HG03565 (cell line): ENCODE measurements at regions not wholly inside any gene's neighbourhood (a gene's known extent, or its start where the extent isn't known, plus 50 kb on each side); places are given as distances from the start of the nearest gene placed in this dataset.
"Not testable (repeated sequence)": the region's sequence is repeated elsewhere in the genome, so short reads cannot be mapped to it uniquely, and the experiment has no call there.

Experiments
- ATAC-seq: cut with Tn5 transposase; IDR thresholded peaks from one replicate; pipeline ENCODE4 v1.9.1; 2021; ENCODE audit warnings: mild to moderate bottlenecking, moderate library complexity; ENCODE audit not compliant: unreplicated experiment

DNA sequence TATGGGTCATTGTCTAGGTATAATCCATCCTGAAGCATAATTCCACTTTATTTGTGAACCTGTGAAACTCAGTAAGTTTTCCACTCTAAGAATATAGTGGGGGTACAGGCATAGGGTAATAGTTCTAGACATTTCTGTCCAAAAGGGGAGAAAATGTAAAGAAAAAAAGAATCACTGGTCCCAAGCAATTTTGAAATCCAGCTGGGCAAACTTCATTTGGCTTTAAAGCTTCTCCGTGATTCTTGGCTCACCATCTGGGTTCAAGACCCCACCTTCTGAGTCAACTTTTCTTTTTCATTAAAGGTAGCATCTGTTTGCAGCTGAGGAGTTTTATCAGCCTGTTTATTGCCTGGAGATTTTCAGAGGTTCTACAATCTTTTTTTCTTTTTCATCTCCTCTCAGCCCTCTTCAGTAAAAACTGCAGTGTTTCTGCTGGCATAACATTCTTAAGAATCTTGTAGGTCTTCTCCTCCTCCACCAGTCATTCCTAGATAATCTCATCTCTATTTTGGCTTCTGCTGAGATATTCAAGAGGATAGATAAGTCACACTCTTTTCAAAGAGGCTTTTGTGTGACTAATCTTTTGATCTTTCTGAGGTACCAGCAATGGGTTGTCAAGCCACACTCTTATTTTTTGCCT, 126.1 kb upstream of the PITX1 start:
- ATAC-seq, result no peak

DNA sequence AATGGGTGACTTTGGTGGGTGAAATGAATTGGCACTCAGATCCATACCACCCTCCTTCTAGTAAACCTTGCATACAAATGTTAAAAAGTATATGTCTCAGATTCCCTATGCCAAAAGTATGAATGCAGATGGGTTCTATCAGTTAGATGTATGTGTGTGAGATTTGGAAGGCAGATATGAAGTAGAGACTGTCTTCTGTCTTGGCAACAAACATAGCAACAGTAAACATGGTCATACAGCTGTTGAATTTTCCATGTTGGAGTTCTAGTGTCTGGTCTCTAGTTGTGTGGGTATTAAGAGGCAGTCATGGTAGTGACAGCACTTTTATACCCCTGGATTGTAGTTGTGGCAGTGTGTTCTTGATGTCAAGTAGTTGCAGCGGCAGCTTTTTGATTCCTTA, 125.6 kb upstream of the PITX1 start:
- ATAC-seq, result no peak

DNA sequence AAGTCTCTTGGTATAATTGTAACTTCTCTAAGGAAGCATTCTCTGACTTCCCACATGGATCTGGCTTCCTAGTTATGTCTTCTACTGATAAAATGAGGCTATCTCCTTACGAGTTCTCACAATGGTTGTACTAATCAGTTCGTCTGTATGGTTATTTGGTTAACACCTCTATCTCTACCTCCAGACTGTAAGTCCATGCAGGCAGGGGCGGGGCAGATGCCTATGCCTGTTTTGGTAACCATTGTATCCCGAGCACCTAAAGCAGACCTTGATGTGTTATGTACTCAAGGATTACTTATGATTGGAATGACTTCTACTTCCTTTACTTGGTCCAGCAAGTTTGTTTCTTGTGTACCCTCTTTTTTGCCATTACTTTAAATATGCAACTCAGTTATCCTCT, 125.0 kb upstream of the PITX1 start:
- ATAC-seq, result no peak

DNA sequence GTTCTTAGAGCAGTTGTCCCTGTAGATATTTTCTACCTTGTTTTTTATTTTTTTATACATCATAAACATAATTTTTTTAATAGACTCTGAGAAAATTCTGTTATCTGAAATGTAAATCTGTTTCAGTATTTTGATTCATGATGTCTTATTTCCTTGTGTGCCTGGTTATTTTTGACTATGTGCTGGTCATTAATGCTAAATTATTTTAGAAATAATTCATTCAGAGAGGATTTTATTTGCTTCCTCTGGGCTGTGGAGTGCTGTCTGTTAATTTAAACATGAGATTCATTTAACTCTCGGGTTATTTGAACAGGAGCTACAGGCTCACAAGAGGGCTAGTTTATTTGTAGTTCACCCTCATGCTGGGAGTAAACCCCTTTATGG, 124.3 kb upstream of the PITX1 start:
- ATAC-seq, result no peak

DNA sequence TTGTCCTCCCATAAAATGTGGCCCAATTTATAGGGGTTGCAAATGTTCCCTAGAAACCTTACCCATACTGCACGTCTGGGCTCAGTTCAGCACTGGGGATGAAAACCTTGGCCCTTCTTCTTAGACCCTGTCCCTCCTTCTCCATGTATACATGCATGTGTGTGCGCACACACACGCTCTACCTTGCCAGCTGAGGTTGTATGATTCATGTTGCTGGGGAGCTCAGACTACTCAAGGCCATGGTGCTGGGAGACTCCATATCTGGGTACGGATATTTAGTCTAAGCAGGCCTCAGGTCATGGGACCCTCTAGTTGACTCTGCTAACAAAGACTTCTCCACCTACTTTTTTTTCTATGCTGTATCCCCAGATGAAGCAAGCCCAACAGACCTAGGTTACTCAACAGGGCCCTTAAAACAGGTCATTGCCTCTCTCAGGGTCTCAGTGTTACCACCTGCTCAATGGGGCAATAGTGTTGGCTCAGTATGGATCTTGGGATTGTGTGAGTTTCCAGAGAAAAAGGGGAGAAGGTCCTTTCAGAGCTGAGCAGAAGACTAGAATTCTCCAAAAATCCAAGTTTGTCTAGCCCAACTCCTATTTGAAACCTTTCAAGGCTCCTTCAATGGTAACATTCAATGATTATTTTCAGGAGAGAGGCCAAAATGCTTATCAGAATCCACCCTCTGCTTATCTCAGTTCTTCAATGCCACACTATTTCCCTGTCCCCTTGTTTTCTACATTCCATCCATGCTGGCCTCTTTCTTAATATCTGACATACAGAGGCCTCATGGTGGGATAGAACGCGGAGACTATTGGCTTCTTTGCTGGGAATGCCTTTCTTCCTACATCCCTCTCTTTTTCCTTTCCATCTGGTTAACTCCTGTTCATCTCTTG, 123.6 kb upstream of the PITX1 start:
- ATAC-seq, result no peak

DNA sequence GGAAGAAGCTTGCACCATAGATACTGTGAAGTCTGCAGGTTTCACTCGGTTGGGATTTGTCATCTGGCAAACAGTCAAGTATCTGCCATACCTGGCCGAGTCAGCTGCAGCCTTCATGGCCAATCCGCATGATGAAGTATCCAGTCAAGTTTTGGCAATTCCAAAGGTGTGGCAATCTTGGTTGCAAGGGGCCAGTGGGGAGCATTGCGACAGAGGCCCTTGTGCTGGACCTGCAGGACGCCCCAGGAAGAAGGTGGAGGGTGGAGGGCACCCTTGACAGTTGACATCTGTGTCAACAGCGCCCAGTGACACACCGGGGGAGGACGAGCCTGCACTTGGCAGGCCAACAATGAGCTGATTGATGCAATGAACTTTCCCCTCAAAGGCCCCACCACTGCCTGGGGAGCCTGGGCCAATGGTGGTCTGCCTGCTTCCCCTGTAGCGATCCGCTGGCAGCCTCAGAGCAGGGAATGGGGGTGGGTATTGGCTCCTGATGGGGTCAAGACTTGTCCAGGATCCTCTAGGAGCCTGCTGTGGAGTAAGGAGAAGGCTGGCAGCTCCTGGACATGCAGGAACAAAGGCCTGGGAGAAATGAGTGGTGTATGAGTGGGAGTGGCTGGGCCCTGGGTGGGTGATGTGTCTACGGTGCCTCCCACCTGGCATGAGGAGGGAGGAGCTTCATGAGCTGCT, 122.8 kb upstream of the PITX1 start:
- ATAC-seq, result no peak

DNA sequence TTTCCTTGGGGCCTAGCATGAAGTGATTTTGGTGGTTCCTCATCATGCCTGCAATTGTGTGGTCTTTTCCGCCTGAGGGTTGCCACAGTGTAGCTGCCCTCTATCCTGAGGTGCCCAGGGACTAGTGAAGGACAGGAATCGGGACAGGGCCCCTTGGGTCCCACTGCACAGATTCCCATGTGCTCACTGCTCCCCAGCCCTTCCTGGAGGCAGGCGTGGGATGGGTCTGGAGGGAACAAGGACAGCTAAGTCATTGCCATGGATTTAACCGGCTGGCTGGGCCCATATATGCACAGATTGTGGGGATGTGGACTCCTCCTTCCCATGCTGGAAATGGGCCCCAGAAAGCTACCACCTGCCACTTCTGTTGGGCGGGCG, 122.3 kb upstream of the PITX1 start:
- ATAC-seq, result no peak

DNA sequence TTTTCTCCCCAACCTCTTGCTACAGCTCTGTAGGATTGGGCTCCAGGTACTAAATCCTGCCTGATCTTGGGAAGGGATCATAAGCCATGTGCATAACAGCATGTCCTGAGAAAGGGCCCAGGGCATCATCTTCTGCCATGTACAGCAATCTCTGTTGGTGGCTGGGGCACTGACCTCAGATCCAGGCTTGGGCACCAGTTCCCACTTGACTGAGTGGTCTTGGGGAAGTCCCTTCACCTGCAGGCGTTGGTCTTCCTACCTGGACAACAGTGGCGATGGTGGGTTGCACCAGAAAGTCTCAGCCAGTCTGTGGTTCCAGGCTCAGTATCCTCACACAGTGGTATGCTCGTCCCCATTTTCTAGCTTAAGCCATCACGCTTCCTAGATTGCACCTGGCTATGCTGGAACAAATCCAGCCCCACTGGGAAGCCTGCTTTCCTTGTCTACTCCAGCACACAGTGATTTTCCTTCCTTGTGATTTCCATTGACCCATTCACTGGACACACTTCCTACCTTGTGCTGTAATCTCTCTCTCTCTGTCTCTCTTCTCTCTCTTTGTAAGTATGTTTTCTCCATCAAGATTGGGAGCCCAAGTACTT, 121.7 kb upstream of the PITX1 start:
- no peak for ATAC-seq

DNA sequence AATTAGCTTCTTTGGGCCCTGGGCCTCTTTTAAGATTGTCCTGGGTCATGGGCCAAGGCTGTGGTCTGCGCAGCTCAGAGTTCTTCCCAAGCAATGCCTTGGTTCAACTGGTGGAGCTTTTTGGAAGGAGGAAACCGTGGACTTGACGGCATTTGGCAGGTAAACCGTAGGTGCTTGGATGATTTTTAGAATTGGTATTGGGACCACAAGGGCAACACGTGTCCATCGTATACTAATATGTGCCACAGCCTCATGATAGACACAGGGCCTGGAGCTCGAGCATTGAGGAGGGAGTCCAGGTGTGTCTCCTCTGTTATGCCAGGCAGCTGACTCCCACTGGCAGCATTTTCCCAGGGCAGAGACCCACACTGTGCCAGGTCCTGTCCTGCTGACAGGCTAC, 120.9 kb upstream of the PITX1 start:
- ATAC-seq, result no peak

DNA sequence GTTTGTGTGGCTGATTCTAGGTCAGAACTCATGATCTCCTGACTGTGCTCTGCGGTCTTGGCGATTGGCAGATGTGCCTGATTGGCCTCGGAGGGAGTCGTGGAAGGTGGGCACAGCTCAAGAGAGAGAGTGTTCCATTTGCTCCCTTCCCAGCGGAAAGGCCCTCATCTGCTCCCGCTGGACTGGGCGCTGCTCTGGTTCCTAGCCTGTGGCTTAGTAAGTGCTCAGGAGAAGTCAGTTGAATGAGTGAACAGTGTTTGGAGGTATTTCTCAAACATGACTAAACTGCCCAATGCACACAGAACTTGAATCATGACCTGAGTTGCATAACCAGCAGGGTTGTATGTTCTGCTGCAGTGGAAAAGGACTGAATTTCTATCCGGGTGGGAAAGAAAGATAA, 120.2 kb upstream of the PITX1 start:
- ATAC-seq, result no peak

DNA sequence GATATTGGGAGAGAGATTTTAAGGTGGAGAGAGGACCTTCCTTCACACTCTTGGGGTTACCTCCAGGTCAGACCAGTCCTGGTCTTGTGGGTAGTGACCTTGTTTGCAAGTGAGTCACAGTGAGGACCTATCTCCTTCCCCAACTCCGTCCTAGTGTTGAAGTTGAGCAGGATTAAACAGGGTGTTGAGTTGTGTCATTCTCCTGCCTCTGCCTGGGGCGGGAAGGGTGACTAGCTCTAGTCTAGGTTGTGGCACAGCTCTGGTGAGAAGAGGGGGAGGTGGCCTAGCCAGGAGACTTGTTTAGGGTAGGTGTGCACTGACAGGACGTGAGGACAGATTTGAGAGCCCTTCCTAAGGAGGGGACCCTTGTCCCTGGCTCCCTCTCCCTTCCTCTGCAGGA, 119.6 kb upstream of the PITX1 start:
- ATAC-seq, result no peak

DNA sequence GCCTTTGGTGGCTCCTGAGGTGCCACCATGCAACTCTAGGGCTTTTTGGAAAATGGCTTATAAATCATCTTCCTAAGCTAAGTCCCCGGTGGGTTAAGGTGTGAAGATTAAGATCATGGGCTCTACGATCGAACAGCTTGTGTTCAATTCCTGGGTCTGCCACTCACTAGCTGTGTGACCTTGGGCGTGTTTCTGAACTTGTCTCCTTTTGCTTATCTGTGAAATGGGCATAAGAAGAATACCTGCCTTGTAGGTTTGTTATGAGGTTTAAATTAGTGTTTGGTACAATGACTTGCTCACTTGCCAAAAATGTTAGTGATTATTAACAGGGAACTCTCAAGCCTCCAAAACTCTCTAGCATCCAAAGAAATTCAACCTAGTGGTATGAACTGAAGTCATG, 119.2 kb upstream of the PITX1 start:
- ATAC-seq, result no peak

DNA sequence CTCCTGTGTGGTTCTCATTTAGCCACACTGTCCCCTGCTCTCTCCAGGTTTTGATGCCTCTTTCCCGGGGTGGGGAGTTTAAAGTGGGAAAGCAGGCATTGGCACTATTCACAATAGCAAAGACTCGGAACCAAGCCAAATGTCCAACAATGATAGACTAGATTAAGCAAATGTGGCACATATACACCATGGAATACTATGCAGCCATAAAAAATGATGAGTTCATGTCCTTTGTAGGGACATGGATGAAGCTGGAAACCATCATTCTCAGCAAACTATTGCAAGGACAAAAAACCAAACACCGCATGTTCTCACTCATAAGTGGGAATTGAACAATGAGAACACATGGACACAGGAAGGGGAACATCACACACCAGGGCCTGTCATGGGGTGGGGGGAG, 117.6 kb upstream of the PITX1 start:
- ATAC-seq, result not testable (repeated sequence)

DNA sequence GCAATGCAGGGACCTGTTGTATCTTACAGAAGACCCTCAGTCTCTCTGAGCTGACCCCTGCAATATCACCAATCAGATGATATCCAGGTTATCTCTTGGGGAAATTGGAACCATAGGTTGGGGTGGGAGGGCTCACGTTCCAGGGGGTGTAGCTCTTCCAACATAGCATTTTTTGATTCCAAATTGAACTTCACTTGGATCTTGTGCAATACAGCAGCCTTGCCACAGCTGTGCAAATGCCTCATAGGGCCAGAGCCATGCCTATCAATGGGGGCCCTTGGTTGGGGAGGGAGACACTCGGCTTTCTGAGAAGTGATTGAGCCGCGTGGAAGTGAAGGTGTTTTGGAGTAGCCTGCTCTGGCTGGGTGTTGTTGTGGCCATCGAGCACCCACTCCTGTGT, 117.2 kb upstream of the PITX1 start:
- no peak for ATAC-seq

DNA sequence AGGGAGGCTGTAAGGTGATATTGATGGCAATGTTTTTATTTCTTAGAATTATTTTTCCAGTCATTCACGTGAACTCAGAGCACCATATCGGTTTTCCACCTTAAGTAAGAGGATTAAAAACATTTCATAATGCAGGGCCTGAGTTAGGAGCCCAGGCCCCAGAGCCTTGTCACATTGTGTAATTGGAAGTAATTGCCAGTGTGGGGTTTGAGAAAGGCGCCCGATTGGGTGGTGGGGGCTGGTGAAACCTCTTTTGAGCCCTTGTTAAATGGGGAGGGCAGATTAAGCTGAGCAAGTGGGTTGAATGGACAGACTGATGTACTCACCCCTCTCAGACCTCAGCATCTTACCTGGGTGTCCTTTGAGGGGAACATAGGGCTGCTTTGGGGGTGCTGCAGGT, 116.7 kb upstream of the PITX1 start:
- ATAC-seq, result no peak

DNA sequence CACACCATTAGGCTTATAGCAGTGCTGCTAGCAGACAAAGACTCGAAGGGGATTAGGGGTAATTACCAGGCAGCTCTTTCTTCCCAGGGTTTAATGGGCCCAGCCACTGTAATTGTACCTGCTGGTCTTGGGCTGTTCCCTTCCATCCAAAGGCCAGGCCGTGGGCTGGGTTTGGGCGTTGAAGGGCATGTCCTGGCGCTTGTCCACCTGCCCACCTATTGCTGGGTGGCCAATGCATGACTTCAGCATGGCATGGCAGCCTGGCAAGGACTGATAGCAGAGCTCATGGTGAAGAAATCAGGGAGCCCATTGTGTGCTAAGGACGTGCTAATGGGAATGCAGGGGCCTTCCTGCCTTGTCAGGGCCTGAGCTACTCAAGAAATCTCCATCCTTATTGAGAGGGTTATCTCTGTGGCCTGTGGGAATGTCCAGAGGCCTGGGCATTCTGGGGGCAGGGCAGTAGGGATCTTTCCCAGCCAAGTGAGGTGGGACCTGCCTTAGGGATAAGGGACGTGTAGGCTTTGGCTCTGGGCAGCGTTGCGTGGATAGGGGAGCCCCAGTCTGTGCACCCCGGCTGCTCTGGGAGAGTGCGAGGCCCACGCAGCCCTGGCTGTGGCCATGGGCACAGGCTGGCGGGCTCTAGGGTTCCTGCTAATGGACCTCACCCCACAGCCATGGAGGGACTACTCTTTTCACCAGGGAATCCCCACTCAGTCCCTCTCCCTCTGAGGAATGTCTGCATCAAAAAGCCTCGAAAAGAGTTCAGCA, 116.1 kb upstream of the PITX1 start:
- ATAC-seq, result no peak

DNA sequence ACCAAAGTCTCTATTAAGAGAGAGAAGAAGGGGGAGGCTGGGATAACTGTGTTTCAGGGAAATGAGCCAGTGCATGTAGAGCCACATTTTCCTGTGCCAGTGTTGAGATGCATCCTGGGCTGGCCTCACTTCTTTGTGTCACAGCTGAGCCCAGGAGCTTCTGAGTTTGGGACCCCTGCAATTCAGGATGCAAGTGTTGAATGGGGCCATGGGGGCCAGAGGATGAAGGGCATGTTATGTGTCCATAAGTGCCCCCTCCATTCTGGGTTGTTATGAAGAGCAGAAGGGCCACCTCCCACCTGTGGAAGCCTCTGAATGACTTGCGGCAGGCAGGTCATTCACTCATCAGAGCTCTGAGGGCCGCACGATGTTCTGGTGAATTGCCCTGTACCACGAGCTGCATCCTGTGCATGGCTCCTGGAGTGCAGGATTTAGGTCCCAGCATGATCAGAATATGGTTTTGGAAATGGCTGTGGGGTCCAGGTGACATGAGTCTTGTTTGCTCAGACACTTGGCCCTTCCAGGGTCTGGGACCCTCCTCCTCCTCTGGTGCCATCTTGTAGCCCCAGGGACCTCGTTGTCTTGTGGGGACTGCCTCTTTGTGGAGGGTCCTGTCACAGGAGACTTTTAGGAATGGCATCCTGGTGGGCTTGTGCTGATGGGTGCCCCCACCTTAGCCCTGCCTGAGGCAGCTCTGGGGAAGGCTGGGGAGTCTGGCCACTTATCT, 115.4 kb upstream of the PITX1 start:
- ATAC-seq, result no peak

DNA sequence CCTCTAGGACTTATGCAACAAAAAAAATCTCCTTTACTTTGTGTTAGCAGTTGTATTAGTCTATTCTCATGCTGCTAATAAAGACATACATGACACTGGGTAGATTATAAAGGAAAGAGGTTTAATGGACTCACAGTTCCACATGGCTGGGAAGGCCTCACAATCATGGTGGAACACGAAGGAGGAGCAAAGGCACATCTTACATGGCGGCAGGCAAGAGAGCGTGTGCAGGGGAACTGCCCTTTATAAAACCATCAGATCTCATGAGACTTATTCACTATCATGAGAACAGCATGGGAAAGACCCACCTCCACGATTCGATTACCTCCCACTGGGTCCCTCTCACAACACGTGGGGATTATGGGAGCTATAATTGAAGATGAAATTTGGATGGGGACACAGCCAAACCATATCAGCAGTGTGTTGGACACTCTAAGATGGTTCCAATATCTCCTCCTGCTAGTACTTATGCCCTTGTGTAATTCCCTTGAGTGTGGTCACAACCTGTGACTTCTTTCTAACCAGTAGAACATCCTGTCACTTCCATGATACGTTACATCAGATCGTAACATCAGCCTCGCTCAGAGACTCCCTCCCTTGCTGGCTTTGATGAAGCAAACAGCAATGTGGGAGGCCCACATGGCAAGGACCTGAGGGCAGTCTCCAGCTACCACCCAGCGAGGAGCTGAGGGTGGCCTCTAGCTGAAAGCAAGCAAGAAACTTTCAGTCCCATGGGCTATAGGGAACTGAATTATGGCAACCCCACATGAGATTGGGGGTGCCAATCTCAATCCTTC, 113.5 kb upstream of the PITX1 start:
- no peak for ATAC-seq

DNA sequence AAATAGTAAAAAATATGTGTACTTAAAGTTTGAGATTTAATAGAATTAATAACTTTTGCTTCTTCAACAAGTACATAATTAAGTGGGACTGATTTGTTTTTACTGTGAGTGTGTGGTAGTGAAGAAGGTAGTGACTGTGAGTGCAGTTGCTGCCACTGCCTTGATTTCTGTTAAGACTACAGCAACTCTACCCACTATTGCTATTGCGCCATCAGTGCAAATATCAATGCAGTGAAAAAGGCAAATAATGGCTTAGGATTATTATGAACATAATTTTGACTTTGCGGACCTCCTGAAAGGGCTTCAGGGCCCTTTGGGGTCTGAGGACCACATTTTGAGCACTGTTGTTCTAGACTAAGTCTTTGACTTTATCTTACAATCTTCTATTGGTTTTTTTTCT, 112.0 kb upstream of the PITX1 start:
- no peak for ATAC-seq
